ENCODE measurements at regions not wholly inside any gene's neighbourhood (a gene's known extent, or its start where the extent isn't known, plus 50 kb on each side); places are given as distances from the start of the nearest gene placed in this dataset.

DNA sequence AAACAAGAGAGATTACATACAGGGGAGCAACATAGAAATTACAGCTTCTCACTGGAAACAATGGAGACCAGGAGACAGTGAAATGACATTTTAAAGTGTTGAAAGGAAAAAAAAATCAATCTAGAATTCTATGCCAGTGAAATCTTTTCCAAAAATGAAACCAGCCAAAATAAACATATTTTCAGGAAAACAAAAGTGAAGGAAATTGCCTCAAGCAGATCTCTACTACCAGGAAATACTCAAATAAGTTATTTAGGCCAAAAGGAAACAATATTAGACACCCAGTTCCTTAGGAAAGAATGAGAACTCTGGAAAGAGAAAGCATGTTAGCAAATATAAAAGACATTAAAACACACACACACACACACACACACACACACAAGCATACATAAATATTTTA is 339.9 kb upstream of the NCKAP5 start:
- TF ChIP-seq, protein P1, sequence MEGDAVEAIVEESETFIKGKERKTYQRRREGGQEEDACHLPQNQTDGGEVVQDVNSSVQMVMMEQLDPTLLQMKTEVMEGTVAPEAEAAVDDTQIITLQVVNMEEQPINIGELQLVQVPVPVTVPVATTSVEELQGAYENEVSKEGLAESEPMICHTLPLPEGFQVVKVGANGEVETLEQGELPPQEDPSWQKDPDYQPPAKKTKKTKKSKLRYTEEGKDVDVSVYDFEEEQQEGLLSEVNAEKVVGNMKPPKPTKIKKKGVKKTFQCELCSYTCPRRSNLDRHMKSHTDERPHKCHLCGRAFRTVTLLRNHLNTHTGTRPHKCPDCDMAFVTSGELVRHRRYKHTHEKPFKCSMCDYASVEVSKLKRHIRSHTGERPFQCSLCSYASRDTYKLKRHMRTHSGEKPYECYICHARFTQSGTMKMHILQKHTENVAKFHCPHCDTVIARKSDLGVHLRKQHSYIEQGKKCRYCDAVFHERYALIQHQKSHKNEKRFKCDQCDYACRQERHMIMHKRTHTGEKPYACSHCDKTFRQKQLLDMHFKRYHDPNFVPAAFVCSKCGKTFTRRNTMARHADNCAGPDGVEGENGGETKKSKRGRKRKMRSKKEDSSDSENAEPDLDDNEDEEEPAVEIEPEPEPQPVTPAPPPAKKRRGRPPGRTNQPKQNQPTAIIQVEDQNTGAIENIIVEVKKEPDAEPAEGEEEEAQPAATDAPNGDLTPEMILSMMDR (IDR thresholded peaks at IDR 0.05), result no peak
- TF ChIP-seq POLR2A (IDR thresholded peaks at IDR 0.05), result no peak
